SK-N-SH (cell line): ENCODE measurements at regions not wholly inside any gene's neighbourhood (a gene's known extent, or its start where the extent isn't known, plus 50 kb on each side); places are given as distances from the start of the nearest gene placed in this dataset.

Experiments
- CTCF ChIA-PET: fragments of 300-600, 350-600 bp; formaldehyde crosslinking; extraction: SDS; loops from one replicate; lab custom pipeline; 2021; lab: Yijun Ruan, JAX
- POLR2A ChIA-PET: fragments of 350-600 bp; sonication (Branson Sonifier 250); formaldehyde crosslinking; extraction: SDS; loops from one replicate; lab custom pipeline; 2020; ENCODE audit warnings: antibody characterized with exemption, inconsistent platforms; lab: Yijun Ruan, JAX
- DNase-seq: peaks from one replicate; pipeline ENCODE4 v3.0.0; 2012
- H2AFZ ChIP-seq: fragments of 200-600 bp; sonication (generic); 2 replicates; pipeline ENCODE4 v1.8.1; 2016; ENCODE audit warnings: antibody characterized with exemption, mild to moderate bottlenecking, low read depth
- H3F3A ChIP-seq: fragments of 200-600 bp; sonication (generic); replicated peaks from 2 replicates; pipeline ENCODE3; 2016; ENCODE audit warnings: antibody characterized with exemption, mild to moderate bottlenecking; ENCODE audit not compliant: insufficient read depth
- H3K27ac ChIP-seq, 2 experiments: fragments of 200-500 bp in 1 of 2; fragments of 200-600 bp in 1 of 2; sonication (Bioruptor generic) in 1 of 2; sonication (generic), shearing (Covaris generic) in 1 of 2; 2 replicates each; pipeline versions ENCODE4 v1.5.1 to v1.6.1; 2014 to 2016; ENCODE audit warnings: low read depth in 2 of 2, inconsistent platforms in 1 of 2, low read length in 1 of 2, mild to moderate bottlenecking in 1 of 2, mixed read lengths in 1 of 2
- H3K27me3 ChIP-seq: fragments of 200-600 bp; sonication (generic), shearing (Covaris generic); 2 replicates; pipeline ENCODE4 v1.6.1; 2016; ENCODE audit warnings: mixed run types; ENCODE audit not compliant: insufficient read depth
- H3K36me3 ChIP-seq, 2 experiments: fragments of 200-500 bp in 1 of 2; fragments of 200-600 bp in 1 of 2; sonication (Bioruptor generic) in 1 of 2; sonication (generic) in 1 of 2; replicated peaks in 1 of 2; 2 replicates each; pipeline versions ENCODE3 to v1.5.1; 2014 to 2016; ENCODE audit warnings: low read length in 1 of 2, mild to moderate bottlenecking in 1 of 2; ENCODE audit not compliant: insufficient read depth in 2 of 2, control insufficient read depth in 1 of 2
- H3K4me1 ChIP-seq, 2 experiments: fragments of 200-500 bp in 1 of 2; fragments of 200-600 bp in 1 of 2; sonication (Bioruptor generic) in 1 of 2; sonication (generic), shearing (Covaris generic) in 1 of 2; 2 replicates each; pipeline versions ENCODE4 v1.5.1 to v1.6.1; 2014 to 2016; ENCODE audit warnings: low read depth in 1 of 2, low read length in 1 of 2, mixed run types in 1 of 2; ENCODE audit not compliant: insufficient read depth in 2 of 2, control insufficient read depth in 1 of 2
- H3K4me2 ChIP-seq: fragments of 200-600 bp; sonication (generic), shearing (Covaris generic); 2 replicates; pipeline ENCODE4 v1.6.1; 2017; ENCODE audit warnings: mixed run types
- H3K4me3 ChIP-seq, 2 experiments: fragments of 200-500 bp in 1 of 2; fragments of 200-600 bp in 1 of 2; sonication (Bioruptor generic) in 1 of 2; sonication (generic), shearing (Covaris generic) in 1 of 2; 2 replicates each; pipeline versions ENCODE4 v1.5.1 to v1.8.1; 2014 to 2016; ENCODE audit warnings: low read depth in 2 of 2, inconsistent platforms in 1 of 2, low read length in 1 of 2, mild to moderate bottlenecking in 1 of 2, mixed read lengths in 1 of 2, moderate library complexity in 1 of 2
- H3K79me2 ChIP-seq: fragments of 200-600 bp; sonication (generic); 2 replicates; pipeline ENCODE4 v1.8.1; 2017; ENCODE audit warnings: mild to moderate bottlenecking; ENCODE audit not compliant: insufficient read depth
- H3K9ac ChIP-seq: fragments of 200-600 bp; sonication (generic); 2 replicates; pipeline ENCODE4 v1.6.1; 2017; ENCODE audit warnings: mixed run types
- H3K9me2 ChIP-seq: fragments of 200-600 bp; sonication (generic); 2 replicates; pipeline ENCODE4 v1.6.1; 2017; ENCODE audit warnings: mixed run types
- H3K9me3 ChIP-seq: fragments of 200-600 bp; sonication (generic); 2 replicates; pipeline ENCODE4 v1.6.1; 2017; ENCODE audit warnings: mixed run types, mild to moderate bottlenecking, moderate library complexity
- H4K20me1 ChIP-seq: fragments of 200-600 bp; sonication (generic); 2 replicates; pipeline ENCODE4 v1.6.1; 2017; ENCODE audit warnings: mild to moderate bottlenecking, mixed run types; ENCODE audit not compliant: insufficient read depth
- CHD2 ChIP-seq: fragments of 150-350 bp; IDR thresholded peaks from 2 replicates; pipeline ENCODE4 v1.6.1; 2018; ENCODE audit warnings: low read length; ENCODE audit not compliant: partially characterized antibody
- ELF1 ChIP-seq: IDR thresholded peaks from 2 replicates; pipeline ENCODE4 v1.4.0; 2012
- EP300 ChIP-seq, 2 experiments: IDR thresholded peaks; 2 replicates each; pipeline versions ENCODE4 v1.4.0 to v1.6.1; 2012; ENCODE audit warnings: borderline replicate concordance in 1 of 2, low read depth in 1 of 2, low read length in 1 of 2
- FOSL2 ChIP-seq: IDR thresholded peaks from 2 replicates; pipeline ENCODE4 v1.4.0; 2012; ENCODE audit warnings: low read depth, mild to moderate bottlenecking, moderate library complexity, borderline replicate concordance
- FOXJ3 ChIP-seq: sonication (generic); formaldehyde crosslinking; IDR thresholded peaks from 2 replicates; pipeline ENCODE4 v1.5.1; 2020; ENCODE audit warnings: mild to moderate bottlenecking, missing genetic modification reagents
- FOXM1 ChIP-seq: IDR thresholded peaks from 2 replicates; pipeline ENCODE4 v1.4.0; 2012; ENCODE audit warnings: low read depth, mild to moderate bottlenecking
- GABPA ChIP-seq: IDR thresholded peaks from 2 replicates; pipeline ENCODE4 v1.4.0; 2012; ENCODE audit warnings: low read depth, mild to moderate bottlenecking
- MXI1 ChIP-seq: IDR thresholded peaks from 2 replicates; pipeline ENCODE4 v1.6.1; 2012; ENCODE audit warnings: mild to moderate bottlenecking, low read depth, low read length, improper control_type of control experiment
- NFIC ChIP-seq: IDR thresholded peaks from 2 replicates; pipeline ENCODE4 v1.4.0; 2012; ENCODE audit warnings: borderline replicate concordance
- NRF1 ChIP-seq: IDR thresholded peaks from 2 replicates; pipeline ENCODE4 v1.6.1; 2012; ENCODE audit warnings: low read depth, mild to moderate bottlenecking, low read length
- POLR2AphosphoS5 ChIP-seq: IDR thresholded peaks from 2 replicates; pipeline ENCODE4 v1.6.1; 2012; ENCODE audit warnings: low read depth, low read length
- RAD21 ChIP-seq: IDR thresholded peaks from 2 replicates; pipeline ENCODE4 v1.6.1; 2012; ENCODE audit warnings: mild to moderate bottlenecking, low read length
- RXRA ChIP-seq: IDR thresholded peaks from 2 replicates; pipeline ENCODE4 v1.4.0; 2012; ENCODE audit warnings: low read depth, mild to moderate bottlenecking, borderline replicate concordance
- SIN3A ChIP-seq: IDR thresholded peaks from 2 replicates; pipeline ENCODE4 v1.6.1; 2012; ENCODE audit warnings: low read depth, mild to moderate bottlenecking, low read length, moderate library complexity, borderline replicate concordance
- SMC3 ChIP-seq: IDR thresholded peaks from 2 replicates; pipeline ENCODE4 v1.6.1; 2012; ENCODE audit warnings: low read depth, low read length, improper control_type of control experiment
- TEAD4 ChIP-seq: IDR thresholded peaks from 2 replicates; pipeline ENCODE4 v1.4.0; 2012; ENCODE audit warnings: mild to moderate bottlenecking, borderline replicate concordance; ENCODE audit not compliant: insufficient read depth
- WGBS: methylation state at CpG from one replicate; pipeline ENCODE4 v1.1.6; 2017; ENCODE audit warnings: low lambda C conversion rate; 5-methylcytosine and 5-hydroxymethylcytosine counted together
- TF ChIP-seq, protein P1 (sequence below): IDR thresholded peaks from 2 replicates; pipeline ENCODE4 v1.6.1; 2012; ENCODE audit warnings: mild to moderate bottlenecking, low read depth, low read length, moderate library complexity
- TF ChIP-seq, protein P2 (sequence below): IDR thresholded peaks from 2 replicates; pipeline ENCODE4 v1.4.0; 2012; ENCODE audit warnings: low read depth, borderline replicate concordance
- TF ChIP-seq, protein P3 (sequence below): fragments of 150-350 bp; IDR thresholded peaks from 2 replicates; pipeline ENCODE4 v1.6.1; 2017; ENCODE audit warnings: antibody characterized with exemption, low read length, low read depth, borderline replicate concordance
- TF ChIP-seq, protein P4 (sequence below): IDR thresholded peaks from 2 replicates; pipeline ENCODE4; 2012

DNA sequence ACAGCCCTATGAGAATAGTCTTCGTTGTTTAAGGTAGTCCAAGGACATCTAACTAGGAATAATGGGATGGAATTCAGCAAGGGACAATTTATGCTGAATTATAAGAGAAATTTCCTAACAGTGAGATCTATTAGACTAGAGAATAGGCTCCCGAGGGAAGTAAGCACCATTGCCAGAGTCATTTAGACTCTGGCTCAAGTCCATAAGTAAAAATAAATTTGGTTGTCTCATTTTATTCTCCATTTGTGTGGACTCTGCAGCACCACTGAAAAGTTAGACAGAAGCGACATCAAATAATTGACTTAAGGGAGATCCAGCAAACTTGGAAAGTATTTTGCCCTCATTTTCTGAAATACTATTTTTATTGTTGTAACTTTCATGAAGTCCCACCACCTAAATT lies 129.3 kb upstream of the SMIM21 start:
- ChIA-PET POLR2A (no interaction called here), CTCF (interaction anchor here (1.4 kb wide), 1 partner anchor 10 kb away, joined by 6 read pairs; no protein-coding TSS in a partner anchor)
- WGBS, result 31% methylated on average over 3 of the region's 3 CpGs
- no peaks in the 10 kb centered on the region for H3K36me3 ChIP-seq
- no peaks in the 10 kb centered on the region for H3K79me2 ChIP-seq
- no peak overlapping the region for H3K27ac ChIP-seq
- no peak for TF ChIP-seq FOXM1
- no peak for TF ChIP-seq GABPA
- no peak for TF ChIP-seq MXI1
- no peak for TF ChIP-seq ELF1
- TF ChIP-seq POLR2AphosphoS5, result no peak
- TF ChIP-seq, protein P1, sequence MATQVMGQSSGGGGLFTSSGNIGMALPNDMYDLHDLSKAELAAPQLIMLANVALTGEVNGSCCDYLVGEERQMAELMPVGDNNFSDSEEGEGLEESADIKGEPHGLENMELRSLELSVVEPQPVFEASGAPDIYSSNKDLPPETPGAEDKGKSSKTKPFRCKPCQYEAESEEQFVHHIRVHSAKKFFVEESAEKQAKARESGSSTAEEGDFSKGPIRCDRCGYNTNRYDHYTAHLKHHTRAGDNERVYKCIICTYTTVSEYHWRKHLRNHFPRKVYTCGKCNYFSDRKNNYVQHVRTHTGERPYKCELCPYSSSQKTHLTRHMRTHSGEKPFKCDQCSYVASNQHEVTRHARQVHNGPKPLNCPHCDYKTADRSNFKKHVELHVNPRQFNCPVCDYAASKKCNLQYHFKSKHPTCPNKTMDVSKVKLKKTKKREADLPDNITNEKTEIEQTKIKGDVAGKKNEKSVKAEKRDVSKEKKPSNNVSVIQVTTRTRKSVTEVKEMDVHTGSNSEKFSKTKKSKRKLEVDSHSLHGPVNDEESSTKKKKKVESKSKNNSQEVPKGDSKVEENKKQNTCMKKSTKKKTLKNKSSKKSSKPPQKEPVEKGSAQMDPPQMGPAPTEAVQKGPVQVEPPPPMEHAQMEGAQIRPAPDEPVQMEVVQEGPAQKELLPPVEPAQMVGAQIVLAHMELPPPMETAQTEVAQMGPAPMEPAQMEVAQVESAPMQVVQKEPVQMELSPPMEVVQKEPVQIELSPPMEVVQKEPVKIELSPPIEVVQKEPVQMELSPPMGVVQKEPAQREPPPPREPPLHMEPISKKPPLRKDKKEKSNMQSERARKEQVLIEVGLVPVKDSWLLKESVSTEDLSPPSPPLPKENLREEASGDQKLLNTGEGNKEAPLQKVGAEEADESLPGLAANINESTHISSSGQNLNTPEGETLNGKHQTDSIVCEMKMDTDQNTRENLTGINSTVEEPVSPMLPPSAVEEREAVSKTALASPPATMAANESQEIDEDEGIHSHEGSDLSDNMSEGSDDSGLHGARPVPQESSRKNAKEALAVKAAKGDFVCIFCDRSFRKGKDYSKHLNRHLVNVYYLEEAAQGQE, result no peak
- no peak for TF ChIP-seq CHD2
- TF ChIP-seq, protein P2, sequence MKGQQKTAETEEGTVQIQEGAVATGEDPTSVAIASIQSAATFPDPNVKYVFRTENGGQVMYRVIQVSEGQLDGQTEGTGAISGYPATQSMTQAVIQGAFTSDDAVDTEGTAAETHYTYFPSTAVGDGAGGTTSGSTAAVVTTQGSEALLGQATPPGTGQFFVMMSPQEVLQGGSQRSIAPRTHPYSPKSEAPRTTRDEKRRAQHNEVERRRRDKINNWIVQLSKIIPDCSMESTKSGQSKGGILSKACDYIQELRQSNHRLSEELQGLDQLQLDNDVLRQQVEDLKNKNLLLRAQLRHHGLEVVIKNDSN, result no peak
- no peak for TF ChIP-seq FOXJ3 (CRISPR knock-in tag)
- TF ChIP-seq, protein P3, sequence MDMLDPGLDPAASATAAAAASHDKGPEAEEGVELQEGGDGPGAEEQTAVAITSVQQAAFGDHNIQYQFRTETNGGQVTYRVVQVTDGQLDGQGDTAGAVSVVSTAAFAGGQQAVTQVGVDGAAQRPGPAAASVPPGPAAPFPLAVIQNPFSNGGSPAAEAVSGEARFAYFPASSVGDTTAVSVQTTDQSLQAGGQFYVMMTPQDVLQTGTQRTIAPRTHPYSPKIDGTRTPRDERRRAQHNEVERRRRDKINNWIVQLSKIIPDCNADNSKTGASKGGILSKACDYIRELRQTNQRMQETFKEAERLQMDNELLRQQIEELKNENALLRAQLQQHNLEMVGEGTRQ, result no peak
- no peak for TF ChIP-seq NFIC
- no peak overlapping the region for H3K4me3 ChIP-seq
- no peak for DNase-seq
- no peaks in the 10 kb centered on the region for H3K4me1 ChIP-seq
- no peak overlapping the region for H3K4me2 ChIP-seq
- H3K27me3 ChIP-seq, result no peaks in the 10 kb centered on the region
- no peak overlapping the region for H2AFZ ChIP-seq
- no peaks in the 10 kb centered on the region for H3K9me2 ChIP-seq
- H4K20me1 ChIP-seq, result no peaks in the 10 kb centered on the region
- H3F3A ChIP-seq, result no peaks in the 10 kb centered on the region
- no peaks in the 10 kb centered on the region for H3K9me3 ChIP-seq
- H3K9ac ChIP-seq, result no peak overlapping the region

DNA sequence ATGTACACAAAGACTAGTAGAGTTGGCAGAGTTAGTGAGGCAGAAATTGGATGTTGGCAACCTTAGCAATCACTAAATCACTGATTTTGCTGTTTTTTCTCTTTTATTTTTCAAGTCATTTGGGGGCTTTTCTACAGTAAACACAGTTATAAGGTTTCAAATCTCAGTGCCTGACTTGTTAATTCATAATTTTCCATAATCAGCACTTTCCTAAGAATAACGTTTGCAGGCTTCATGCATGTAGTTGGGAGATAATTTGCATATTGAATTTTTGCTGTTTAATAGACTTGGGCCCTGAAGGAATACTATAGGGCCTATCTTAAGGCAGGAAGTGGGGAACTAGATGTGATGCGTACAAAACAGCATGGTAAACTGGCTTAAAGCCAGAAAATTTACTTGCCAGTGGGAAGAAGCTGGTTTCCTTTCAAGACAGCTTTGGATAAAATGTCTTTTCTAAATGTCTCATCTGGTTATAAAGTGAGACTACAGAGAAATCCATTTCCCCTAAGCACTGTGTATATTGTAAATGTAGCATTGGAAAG lies 127.2 kb upstream of the SMIM21 start:
- no peaks in the 10 kb centered on the region; a peak in 1 of 4 replicates for H3K4me1 ChIP-seq
- no peaks in the 10 kb centered on the region for H3K9me2 ChIP-seq
- H3K27me3 ChIP-seq, result no peaks in the 10 kb centered on the region
- H3K9me3 ChIP-seq, result no peaks in the 10 kb centered on the region
- H2AFZ ChIP-seq, result no peak overlapping the region
- no peak overlapping the region for H3K27ac ChIP-seq
- POLR2A ChIA-PET, result no interaction called here
- H3K36me3 ChIP-seq, result no peaks in the 10 kb centered on the region
- CTCF ChIA-PET, result no interaction called here
- no peak overlapping the region for H3K4me2 ChIP-seq
- 25% methylated on average over 2 of the region's 2 CpGs for WGBS
- H3K79me2 ChIP-seq, result no peaks in the 10 kb centered on the region
- H3K9ac ChIP-seq, result no peak overlapping the region
- H3F3A ChIP-seq, result no peaks in the 10 kb centered on the region
- no peaks in the 10 kb centered on the region for H4K20me1 ChIP-seq
- no peak overlapping the region for H3K4me3 ChIP-seq
- no peak for DNase-seq
- TF ChIP-seq, protein P2, result no peak
- TF ChIP-seq RAD21 (no peak), FOSL2 (no peak), SIN3A (no peak), SMC3 (no peak), FOXM1 (no peak), FOXJ3 (CRISPR knock-in tag) (no peak), NRF1 (no peak), EP300 (IDR thresholded peaks at IDR 0.05; ENCODE audit: borderline replicate concordance in 1 of 2, low read depth in 1 of 2, low read length in 1 of 2) (no peak), TEAD4 (no peak), RXRA (no peak), MXI1 (no peak), CHD2 (no peak)
- TF ChIP-seq, protein P4, sequence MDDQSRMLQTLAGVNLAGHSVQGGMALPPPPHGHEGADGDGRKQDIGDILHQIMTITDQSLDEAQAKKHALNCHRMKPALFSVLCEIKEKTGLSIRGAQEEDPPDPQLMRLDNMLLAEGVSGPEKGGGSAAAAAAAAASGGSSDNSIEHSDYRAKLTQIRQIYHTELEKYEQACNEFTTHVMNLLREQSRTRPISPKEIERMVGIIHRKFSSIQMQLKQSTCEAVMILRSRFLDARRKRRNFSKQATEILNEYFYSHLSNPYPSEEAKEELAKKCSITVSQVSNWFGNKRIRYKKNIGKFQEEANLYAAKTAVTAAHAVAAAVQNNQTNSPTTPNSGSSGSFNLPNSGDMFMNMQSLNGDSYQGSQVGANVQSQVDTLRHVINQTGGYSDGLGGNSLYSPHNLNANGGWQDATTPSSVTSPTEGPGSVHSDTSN, result no peak
